HG02642 (cell line): ENCODE measurements at regions not wholly inside any gene's neighbourhood (a gene's known extent, or its start where the extent isn't known, plus 50 kb on each side); places are given as distances from the start of the nearest gene placed in this dataset.
"Not testable (repeated sequence)": the region's sequence is repeated elsewhere in the genome, so short reads cannot be mapped to it uniquely, and the experiment has no call there.

Experiments
- ATAC-seq: cut with Tn5 transposase; IDR thresholded peaks from one replicate; pipeline ENCODE4 v1.9.1; 2021; ENCODE audit warnings: mild to moderate bottlenecking; ENCODE audit not compliant: unreplicated experiment, poor library complexity

DNA sequence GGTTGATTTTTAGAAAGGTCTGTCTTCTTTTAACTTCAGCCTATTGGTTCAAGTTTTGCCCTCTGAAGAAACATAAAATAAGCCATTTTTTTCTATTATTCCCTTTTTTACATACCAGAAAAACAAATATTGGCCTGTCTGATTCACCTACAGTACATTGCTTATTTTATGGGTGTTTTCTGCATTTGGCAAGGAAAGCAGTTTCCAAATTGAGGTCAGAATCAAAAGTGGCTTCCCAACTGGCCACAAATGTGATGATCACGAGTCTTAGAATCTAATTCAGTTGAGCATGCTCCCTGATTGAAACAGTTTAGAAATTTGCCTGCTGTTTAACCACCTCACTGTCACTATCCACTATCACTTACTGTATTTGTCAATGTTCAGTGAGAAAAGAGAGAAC is 106.9 kb upstream of the CHMP2B start:
- ATAC-seq, result no peak

DNA sequence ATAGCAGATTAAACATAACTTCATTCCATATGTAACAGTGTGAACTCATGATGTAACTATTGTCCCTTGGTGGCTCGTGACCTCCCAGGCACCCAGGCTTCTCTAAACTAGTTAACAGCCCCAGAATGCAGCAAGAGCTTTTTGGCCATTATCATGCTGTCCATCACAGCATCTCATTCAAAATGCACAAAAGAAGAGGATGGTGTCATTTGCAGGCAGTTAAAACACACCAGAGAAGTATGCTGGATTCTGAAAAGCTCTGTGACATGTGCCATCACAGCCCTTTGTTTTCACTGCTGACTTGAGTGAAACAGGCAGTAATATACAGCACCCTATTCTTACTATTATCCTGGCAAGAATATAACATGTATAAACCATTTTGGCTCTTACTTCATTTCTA is 117.6 kb upstream of the CHMP2B start:
- no peak for ATAC-seq

- ATAC-seq, result no peak
These were observed 111.1 kb upstream of the VGLL3 start for GRCh38 chr3:87101861-87102625.

- ATAC-seq, result not testable (repeated sequence)
These were observed 106.8 kb upstream of the VGLL3 start for GRCh38 chr3:87097733-87098132.

- no peak for ATAC-seq
These were observed 99.7 kb upstream of the VGLL3 start for GRCh38 chr3:87090631-87091030.

DNA sequence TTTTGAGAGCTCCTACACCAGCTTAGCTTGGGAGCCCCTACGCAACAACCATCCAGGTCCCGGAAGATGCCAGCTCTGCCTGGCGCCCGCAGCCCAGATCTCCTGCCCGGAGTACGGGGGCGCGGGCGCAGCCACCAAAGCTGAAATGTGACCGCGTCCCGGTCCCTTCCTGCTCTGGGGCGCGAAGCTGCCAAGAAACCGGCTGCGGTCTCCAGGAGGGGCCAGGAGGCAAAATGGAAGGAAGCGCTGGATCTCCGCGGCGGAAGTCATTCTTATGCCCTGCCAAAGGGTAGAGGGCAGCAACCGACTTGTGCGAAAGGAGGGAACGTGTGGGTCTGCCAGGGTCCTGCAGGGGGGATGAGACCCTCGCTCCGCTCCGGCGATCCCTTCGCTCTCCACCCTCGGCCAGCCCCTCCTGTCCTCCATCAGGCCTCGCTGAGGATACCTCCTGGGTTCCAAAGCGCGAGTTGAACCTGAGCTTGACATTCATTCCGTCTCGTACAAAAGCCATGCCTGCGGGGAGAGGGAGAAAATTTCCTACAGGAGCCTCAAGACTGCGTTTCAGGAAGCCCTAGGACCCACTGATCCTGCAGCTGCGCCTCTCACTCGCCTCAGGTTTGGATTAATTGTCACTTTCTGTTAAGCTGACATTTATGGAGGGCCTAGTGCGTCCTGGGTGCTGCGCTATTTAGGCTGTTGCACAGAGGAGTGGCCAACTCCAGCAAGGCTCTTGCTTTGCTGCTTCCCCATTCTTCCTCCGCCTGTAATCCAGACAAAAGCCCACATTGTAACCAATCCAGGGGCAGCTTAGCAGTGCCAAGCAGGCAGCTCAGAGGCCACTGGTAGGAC is 98.3 kb upstream of the VGLL3 start:
- ATAC-seq, result peak; percentile 79

DNA sequence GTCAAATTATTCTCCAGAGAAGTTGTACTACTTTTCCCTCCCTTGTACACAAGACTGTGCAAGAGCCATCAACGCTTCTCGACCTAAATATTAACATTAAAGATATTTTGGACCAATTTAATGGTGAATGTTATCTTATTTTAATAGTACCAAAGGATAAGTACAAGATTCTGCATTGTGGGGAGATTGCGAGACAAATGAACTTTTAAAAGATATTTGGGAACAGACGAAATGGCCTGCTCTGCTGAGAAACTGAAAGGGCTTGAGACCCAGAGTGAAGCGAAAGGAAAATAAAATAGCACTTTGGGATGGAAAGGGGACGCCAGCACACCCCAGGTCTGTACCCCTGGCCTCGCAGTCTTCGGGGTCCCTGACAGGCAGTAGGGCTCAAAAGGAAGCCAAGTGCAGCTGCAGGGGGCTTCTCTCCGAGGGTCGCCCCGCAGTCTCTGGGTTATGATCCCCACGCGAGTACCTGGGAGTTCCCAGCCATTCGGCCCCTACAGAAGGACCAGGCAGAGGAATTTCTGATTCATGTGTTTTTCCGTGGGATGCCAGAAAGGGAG is 97.6 kb upstream of the VGLL3 start:
- ATAC-seq, result no peak

DNA sequence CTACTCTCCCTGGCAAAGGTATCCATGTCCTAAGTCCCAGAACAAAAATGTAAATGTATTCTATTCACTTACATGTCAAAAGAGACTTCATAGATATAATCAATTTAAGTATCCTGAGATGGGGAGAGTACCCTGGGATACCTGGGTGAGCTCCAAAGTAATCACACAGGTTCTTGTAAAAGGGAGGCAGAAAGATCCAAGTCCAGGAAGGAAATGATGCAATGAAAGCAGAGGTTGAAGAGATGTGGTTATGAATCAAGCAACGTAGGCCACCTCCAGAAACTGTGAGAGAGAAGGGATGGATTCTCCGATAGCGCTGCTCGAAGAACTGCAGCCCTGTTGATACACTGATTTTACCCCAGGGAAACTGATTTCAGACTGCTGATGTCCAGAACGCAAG is 93.9 kb upstream of the VGLL3 start:
- no peak for ATAC-seq

GRCh38 chr3:87082796-87083440 is 92.0 kb upstream of the VGLL3 start:
- ATAC-seq, result peak; percentile 77

GRCh38 chr3:87077355-87077754 is 86.4 kb upstream of the VGLL3 start:
- ATAC-seq, result no peak

DNA sequence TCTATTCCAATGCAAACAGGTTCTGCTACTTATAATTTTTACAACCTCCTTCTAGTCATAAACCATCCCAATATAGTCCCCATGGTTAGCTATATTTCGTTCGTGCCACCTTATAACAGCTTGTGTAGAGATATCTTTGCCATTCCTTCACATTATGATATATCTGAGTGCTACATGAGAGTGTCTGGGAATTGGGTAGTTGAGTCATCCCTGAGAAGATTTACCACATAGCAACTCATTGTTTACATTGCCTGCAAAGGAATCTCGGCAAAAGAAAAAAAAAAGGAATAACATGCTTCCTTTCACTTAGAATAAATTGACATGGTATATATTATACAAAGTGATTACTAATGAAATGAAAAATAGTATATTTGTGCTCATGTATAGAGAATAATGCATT is 86.0 kb upstream of the VGLL3 start:
- no peak for ATAC-seq

DNA sequence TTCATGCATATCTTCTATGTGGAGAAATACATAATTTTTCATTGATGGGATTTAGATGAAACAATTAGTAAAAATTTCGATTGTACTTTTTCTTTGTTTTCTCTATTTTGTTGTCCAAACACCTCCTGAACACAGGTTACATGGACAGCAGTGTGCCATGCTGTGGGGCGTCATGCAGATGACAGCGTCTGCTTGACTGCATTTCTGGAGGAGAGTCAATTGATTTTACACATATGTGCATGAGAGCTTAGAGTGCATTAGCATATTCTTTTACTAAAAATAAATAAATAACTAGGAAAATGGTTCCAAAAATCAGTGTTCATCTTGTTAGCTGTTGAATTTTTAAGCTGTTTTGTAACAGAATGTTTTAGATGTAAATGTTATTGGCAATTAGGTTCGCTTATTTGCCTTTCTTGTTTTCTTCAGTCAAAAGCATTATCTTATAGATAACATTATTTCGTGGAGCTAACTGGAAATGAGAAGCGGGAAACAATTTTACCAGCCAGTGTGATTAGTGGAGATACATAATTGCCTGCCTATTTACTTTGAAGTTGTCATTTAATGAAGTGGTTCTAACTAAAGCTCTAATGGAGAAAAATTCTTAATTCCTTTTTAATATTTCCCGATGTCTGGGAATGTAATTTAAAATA is 82.7 kb upstream of the VGLL3 start:
- ATAC-seq, result no peak

DNA sequence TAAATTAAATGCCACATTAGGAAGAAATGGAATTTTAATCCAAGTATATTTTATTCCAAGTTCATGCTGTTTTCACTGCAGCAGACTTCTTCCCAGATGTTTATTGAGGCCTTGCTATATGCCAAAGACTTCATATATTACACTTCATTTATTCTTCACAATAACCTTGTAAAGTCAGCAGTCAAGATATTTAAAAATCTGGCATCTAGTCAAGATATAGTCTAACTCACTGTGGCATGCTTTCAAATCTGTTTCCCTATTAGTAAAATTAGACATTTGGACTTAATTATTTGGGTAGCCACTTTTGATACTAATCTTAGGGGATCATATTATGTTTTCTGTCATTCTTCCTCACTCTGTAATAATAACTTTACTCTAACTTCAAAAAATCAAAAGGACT is 81.5 kb upstream of the VGLL3 start:
- no peak for ATAC-seq

- ATAC-seq, result no peak
These were observed 79.0 kb upstream of the VGLL3 start for GRCh38 chr3:87069971-87070370.

DNA sequence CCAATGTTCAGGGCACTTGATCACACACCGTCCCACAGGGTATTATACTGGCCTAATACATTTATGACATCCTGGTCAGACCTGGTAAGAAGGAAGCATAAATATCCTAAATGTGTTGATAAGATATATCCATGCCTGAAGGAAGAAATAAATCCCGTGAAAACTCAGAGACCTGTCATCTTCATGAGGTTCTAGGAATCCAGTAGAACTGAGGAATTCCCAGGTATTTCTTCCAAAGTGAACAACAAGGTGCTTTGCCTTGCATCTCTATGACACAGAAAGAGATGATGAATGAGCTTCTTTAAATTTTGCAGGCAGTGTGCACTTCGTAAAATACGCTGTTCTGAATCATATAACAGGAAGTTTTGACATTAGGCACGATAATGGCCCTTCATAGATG is 78.1 kb upstream of the VGLL3 start:
- ATAC-seq, result no peak

GRCh38 chr3:87062685-87063084 is 71.7 kb upstream of the VGLL3 start:
- no peak for ATAC-seq

DNA sequence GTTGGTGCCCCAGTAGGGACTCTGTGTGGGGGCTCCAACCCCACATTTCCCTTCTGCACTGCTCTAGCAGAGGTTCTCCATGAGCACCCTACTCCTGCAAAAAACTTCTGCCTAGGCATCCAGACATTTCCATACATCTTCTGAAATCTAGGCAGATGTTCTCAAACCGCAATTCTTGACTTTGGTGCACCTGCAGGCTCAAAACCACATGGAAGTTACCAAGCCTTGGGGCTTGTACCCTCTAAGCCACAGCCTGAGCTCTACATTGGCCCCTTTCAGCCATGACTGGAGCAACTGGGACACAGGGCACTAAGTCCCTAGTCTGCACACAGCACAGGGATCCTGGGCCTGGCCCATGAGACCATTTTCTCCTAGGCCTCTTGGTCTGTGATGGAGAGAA is 66.5 kb upstream of the VGLL3 start:
- ATAC-seq, result no peak

DNA sequence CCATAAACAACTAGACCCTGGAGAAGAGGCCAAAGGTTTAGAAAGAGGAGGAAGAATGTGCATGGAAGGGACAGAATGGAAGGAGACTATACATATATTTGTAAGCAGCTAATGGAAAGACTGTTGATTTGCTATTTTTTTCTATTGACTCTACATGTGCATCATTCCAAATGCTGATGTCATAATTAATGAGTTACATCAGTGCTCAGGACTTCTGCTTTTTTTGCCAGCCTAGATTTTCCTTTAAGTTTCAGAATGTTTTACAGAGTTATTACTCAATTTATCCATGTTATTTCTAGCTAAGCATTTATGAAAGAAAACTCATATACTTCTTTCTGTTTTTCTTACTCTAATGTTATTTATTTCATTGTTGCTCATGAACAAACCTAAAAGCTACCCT is 62.6 kb upstream of the VGLL3 start:
- ATAC-seq, result no peak

DNA sequence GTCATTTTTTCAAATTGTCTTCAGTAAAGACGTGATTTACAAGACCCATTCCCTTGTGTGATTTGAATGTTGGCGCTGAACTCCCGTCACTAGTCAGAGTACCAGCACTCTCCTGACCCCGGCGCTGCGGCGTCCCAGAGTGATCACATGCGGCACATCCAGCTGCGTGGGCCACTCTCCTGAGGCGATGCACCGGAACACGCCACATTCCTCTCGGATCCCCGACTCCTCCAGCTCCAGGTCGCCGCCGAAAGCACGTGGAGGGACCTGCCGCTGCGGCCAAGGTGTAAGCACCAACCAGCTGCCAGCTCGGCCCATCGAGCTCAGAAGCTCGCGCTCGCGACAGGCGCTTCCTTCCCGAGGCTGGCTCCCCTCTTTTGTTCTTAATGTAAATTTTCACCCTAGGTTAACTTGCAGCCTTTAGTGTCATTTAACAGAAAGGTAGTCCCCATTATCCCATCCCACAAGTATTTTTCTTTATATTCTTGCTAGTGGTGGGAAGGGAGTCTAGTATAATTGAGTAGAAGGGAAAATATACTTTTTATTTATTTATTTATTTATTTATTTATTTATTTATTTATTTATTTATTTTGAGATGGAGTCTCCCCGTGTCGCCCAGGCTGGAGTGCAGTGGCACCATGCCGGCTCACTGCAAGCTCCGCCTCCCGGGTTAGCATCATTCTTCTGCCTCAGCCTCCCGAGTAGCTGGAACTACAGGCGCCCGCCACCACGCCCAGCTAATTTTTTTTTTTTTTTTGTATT is 61.7 kb upstream of the VGLL3 start:
- ATAC-seq, result no peak

GRCh38 chr3:87047852-87048251 is 56.9 kb upstream of the VGLL3 start:
- ATAC-seq, result no peak
